A673 (cell line): ENCODE measurements at regions not wholly inside any gene's neighbourhood (a gene's known extent, or its start where the extent isn't known, plus 50 kb on each side); places are given as distances from the start of the nearest gene placed in this dataset.
A peak's percentile ranks its signal among the peaks of the same experiment; 100 is the strongest.

Source experiments
- BruUV-seq: library from RNA; stranded (reverse); fragments of 400-500 nt; replicated peaks from 2 replicates; lab custom pipeline; 2021; lab: Mats Ljungman, UMichigan
- CTCF ChIA-PET: fragments of 300-600 bp; sonication (Branson Sonifier 250); formaldehyde crosslinking; loops from one replicate; lab custom pipeline; 2022; ENCODE audit warnings: antibody characterized with exemption; lab: Charles Lee
- POLR2A ChIA-PET: fragments of 300-600 bp; sonication (Branson Sonifier 250); formaldehyde crosslinking; loops from one replicate; lab custom pipeline; 2022; ENCODE audit warnings: antibody characterized with exemption; ENCODE audit not compliant: low non-redundant PET; lab: Charles Lee
- DNase-seq: peaks from one replicate; pipeline ENCODE4 v3.0.0-alpha.2; 2015; ENCODE audit warnings: low spot score
- H3K27ac ChIP-seq: fragments of 200-600 bp; sonication (generic); 2 replicates; pipeline ENCODE4 v1.5.1; 2016; ENCODE audit warnings: mixed run types, low read depth, mild to moderate bottlenecking, mixed read lengths, antibody characterized with exemption, low read length; ENCODE audit not compliant: poor library complexity, severe bottlenecking
- H3K27me3 ChIP-seq: fragments of 200-600 bp; sonication (generic); replicated peaks from 2 replicates; pipeline ENCODE4 v1.6.1; 2017; ENCODE audit warnings: mixed run types, low read depth, mild to moderate bottlenecking, mixed read lengths, antibody characterized with exemption, low read length; ENCODE audit not compliant: insufficient read depth, poor library complexity
- H3K36me3 ChIP-seq: fragments of 200-600 bp; sonication (generic); 2 replicates; pipeline ENCODE4 v1.6.1; 2016; ENCODE audit warnings: mixed run types, mild to moderate bottlenecking, mixed read lengths, antibody characterized with exemption, low read length; ENCODE audit not compliant: insufficient read depth, poor library complexity, severe bottlenecking
- H3K4me1 ChIP-seq: fragments of 200-600 bp; sonication (generic); 2 replicates; pipeline ENCODE4 v1.6.1; 2017; ENCODE audit warnings: mixed run types, mild to moderate bottlenecking, mixed read lengths, antibody characterized with exemption, low read length; ENCODE audit not compliant: insufficient read depth, poor library complexity, severe bottlenecking
- H3K4me3 ChIP-seq: fragments of 200-600 bp; sonication (generic); 2 replicates; pipeline ENCODE4 v1.5.1; 2016; ENCODE audit warnings: low read depth, mixed run types, mild to moderate bottlenecking, mixed read lengths, low read length; ENCODE audit not compliant: poor library complexity, severe bottlenecking
- H3K9me3 ChIP-seq: fragments of 200-600 bp; sonication (generic); 2 replicates; pipeline ENCODE4 v1.6.1; 2016; ENCODE audit warnings: mixed run types, low read depth, mild to moderate bottlenecking, mixed read lengths, antibody characterized with exemption, low read length; ENCODE audit not compliant: poor library complexity, severe bottlenecking
- CTCF ChIP-seq: fragments of 300-800, 200-600 bp; sonication (generic); conservative IDR thresholded peaks from 2 replicates; pipeline ENCODE4 v1.5.1; 2017; ENCODE audit warnings: low read depth, mild to moderate bottlenecking, antibody characterized with exemption, low read length, moderate library complexity, mixed read lengths
- EZH2 ChIP-seq: fragments of 200-600 bp; sonication (generic); IDR thresholded peaks from 2 replicates; pipeline ENCODE4 v1.6.1; 2017; ENCODE audit warnings: borderline replicate concordance, low read depth, mild to moderate bottlenecking, mixed read lengths, antibody characterized with exemption, low read length; ENCODE audit not compliant: poor library complexity, severe bottlenecking
- intact Hi-C: fragments of 100-400 bp; cut with micrococcal nuclease; formaldehyde crosslinking; loops from one replicate; pipeline ENCODE4 v1.10.0; 2022; ENCODE audit not compliant: unreplicated experiment

DNA sequence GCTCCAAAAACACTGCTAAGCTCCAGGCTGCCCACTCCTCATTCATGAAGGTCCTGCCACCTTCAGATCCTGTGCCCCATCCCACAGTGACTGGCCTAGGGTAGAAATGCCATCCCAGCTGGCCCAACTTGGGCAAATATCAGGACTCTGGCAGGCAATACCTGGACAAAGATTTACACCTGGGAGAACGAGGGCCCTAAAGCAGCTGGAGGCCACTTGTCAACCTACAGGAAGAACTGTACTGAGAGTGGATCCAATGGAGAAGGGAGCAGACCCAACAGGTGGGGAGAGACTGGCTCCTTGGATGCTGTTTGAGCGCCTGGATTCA, 57.1 kb upstream of the GATA2 start:
- no peak for TF ChIP-seq CTCF
- no peak for TF ChIP-seq EZH2
- Histone ChIP-seq H3K27ac (no peak overlapping the region), H3K4me1 (peaks cover 11% of the 10 kb centered on the region), H3K4me3 (no peak overlapping the region), H3K27me3 (no peaks in the 10 kb centered on the region), H3K36me3 (no peaks in the 10 kb centered on the region), H3K9me3 (no peaks in the 10 kb centered on the region)
- POLR2A ChIA-PET: interaction anchor here (0.5 kb wide), 1 partner anchor 24 kb away, joined by 4 read pairs; no protein-coding TSS in a partner anchor
- intact Hi-C loops: no loop called here
- CTCF ChIA-PET: no interaction called here
- no peak for DNase-seq
- BruUV-seq: no TSS peak

GRCh38 chr3:128549283-128550112, 56.5 kb upstream of the GATA2 start:
- BruUV-seq: no TSS peak
- H3K9me3 ChIP-seq: no peaks in the 10 kb centered on the region
- H3K36me3 ChIP-seq: no peaks in the 10 kb centered on the region
- H3K4me1 ChIP-seq: peaks cover 11% of the 10 kb centered on the region
- TF ChIP-seq EZH2: no peak
- no peak for TF ChIP-seq CTCF
- no peak overlapping the region for H3K27ac ChIP-seq
- intact Hi-C loops: no loop called here
- no peak overlapping the region for H3K4me3 ChIP-seq
- CTCF ChIA-PET: interaction anchor here (0.6 kb wide), 1 partner anchor 17 kb away, joined by 9 read pairs; no protein-coding TSS in a partner anchor
- POLR2A ChIA-PET: interaction anchor here (0.5 kb wide), 1 partner anchor 25 kb away, joined by 4 read pairs; no protein-coding TSS in a partner anchor
- peak; percentile 22 for DNase-seq
- H3K27me3 ChIP-seq: no peaks in the 10 kb centered on the region

- ChIA-PET CTCF (interaction anchor here (0.6 kb wide), 1 partner anchor 17 kb away, joined by 9 read pairs; no protein-coding TSS in a partner anchor), POLR2A (no interaction called here)
- no peak for DNase-seq
- no peaks in the 10 kb centered on the region for H3K27me3 ChIP-seq
- H3K27ac ChIP-seq: no peak overlapping the region
- H3K9me3 ChIP-seq: peaks cover under 1% of the 10 kb centered on the region
- peaks cover 11% of the 10 kb centered on the region for H3K4me1 ChIP-seq
- H3K4me3 ChIP-seq: no peak overlapping the region
- no peaks in the 10 kb centered on the region for H3K36me3 ChIP-seq
- BruUV-seq: no TSS peak
- intact Hi-C loops: no loop called here
- no peak for TF ChIP-seq EZH2
- no peak for TF ChIP-seq CTCF
These were observed 55.7 kb upstream of the GATA2 start for GRCh38 chr3:128548426-128549282.
